ENCODE measurements at regions not wholly inside any gene's neighbourhood (a gene's known extent, or its start where the extent isn't known, plus 50 kb on each side); places are given as distances from the start of the nearest gene placed in this dataset.
"Not testable (repeated sequence)": the region's sequence is repeated elsewhere in the genome, so short reads cannot be mapped to it uniquely, and the experiment has no call there.

DNA sequence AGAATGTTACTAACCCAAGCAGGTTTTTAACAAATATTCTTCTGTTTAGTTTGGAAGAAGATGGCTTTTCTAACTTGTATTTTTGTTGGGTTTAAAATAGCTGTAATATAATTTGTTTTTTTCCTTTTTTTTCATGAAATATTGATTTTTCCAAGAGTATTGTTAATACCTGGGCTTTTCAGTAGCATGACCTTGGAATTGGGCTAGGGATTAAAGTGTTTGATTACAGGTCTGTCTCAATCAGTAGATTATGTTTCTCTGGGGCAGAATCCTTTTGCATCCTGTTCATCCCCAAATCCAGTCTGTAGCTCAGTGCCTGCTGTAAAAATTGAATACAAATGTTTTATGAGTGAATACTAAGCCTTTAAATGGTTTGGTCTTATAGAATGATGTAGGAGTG, 479.8 kb downstream of the RAPGEF2 start:
- H3K4me3 ChIP-seq (ENCODE audit: low read length) = no peak overlapping the region
- TF ChIP-seq ZNF274 (IDR thresholded peaks at IDR 0.05; ENCODE audit: low read depth, low read length) = no peak

DNA sequence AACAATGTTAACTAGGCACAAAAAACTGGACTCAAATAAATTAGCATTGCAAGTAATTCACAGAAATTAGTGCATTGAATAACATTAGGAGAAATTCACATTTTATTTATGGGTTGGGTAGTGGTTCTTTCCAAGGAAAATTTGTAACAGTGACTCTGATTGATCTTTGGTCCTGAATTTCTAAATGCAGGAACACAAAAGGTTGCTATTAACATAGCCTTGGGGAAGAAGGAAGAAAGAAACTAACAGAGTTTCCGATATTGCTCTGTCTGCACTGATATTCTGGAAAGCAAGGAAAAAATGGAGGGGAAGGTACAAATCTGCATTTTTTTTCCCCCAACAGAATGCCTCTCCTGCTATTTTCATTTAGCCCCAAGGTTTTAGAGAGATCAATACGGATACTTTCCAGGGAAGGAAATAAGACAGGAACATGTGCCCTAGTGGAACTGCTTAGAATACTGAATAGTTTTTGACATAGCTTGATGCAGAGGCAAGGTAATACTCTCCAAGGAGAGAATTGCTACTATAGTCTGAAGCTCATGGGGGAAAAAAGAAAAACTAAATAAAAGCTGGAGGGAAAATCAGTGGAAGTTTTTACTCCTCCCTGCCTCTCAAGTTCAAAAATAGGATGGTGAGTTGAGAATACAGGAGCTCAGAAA, 490.1 kb downstream of the RAPGEF2 start:
- no peak for TF ChIP-seq ZNF274 (IDR thresholded peaks at IDR 0.05; ENCODE audit: low read depth, low read length)
- H3K4me3 ChIP-seq (ENCODE audit: low read length) = no peak overlapping the region

GRCh38 chr4:159593681-159594080, 490.8 kb downstream of the RAPGEF2 start:
- H3K4me3 ChIP-seq (ENCODE audit: low read length) = no peak overlapping the region

GRCh38 chr4:159594576-159594975, 491.7 kb downstream of the RAPGEF2 start:
- no peak overlapping the region for H3K4me3 ChIP-seq (ENCODE audit: low read length)
- TF ChIP-seq ZNF274 (IDR thresholded peaks at IDR 0.05; ENCODE audit: low read depth, low read length) = no peak

More at GRCh38 chr4:159593681-159594080, 490.8 kb downstream of the RAPGEF2 start:
- no peak for TF ChIP-seq ZNF274 (IDR thresholded peaks at IDR 0.05; ENCODE audit: low read depth, low read length)

GRCh38 chr4:159595101-159595500, 492.2 kb downstream of the RAPGEF2 start:
- H3K4me3 ChIP-seq (ENCODE audit: low read length) = not testable (repeated sequence)

GRCh38 chr4:159598602-159599001, 495.7 kb downstream of the RAPGEF2 start:
- no peak overlapping the region for H3K4me3 ChIP-seq (ENCODE audit: low read length)
- TF ChIP-seq ZNF274 (IDR thresholded peaks at IDR 0.05; ENCODE audit: low read depth, low read length) = no peak

DNA sequence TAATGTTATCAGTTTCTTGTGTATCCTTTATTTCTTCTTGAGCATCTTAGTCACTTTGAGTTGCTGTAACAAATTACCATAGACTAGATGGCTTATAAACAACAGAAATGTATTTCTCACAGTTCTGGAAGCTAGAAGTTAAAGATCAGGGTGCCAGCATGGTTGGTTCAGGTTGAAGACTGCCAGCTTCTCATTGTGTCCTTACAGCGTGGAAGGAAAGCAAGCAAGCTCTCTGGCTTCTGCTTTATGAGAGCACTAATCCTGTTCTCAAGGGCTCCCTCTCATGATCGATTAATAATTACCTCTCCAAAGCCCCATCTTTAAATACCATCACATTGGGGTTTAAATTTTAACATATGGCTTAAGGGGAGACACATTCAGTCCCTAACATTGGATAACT, 497.2 kb downstream of the RAPGEF2 start:
- H3K4me3 ChIP-seq (ENCODE audit: low read length) = no peak overlapping the region
- no peak for TF ChIP-seq ZNF274 (IDR thresholded peaks at IDR 0.05; ENCODE audit: low read depth, low read length)

DNA sequence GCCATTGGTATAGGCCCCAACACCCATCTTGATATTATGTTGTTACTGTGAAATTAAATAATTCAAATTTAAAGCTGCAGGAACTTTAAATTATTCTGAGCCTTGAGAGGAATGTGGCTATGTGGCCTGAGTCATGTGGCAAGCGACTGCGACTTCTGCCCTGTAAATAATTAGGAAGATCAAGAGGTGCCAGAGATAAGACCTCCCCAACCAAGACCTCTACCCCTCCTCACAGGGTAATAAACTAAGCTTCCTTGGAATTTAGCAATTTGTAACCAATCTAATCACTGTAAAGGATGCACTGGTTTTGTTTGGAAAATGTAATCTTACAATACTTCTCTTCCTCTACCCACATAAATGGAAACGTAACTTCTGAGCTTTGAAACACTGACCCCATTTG, 501.9 kb downstream of the RAPGEF2 start:
- TF ChIP-seq ZNF274 (IDR thresholded peaks at IDR 0.05; ENCODE audit: low read depth, low read length) = no peak
- H3K4me3 ChIP-seq (ENCODE audit: low read length) = no peak overlapping the region

GRCh38 chr4:159606835-159607234, 504.0 kb downstream of the RAPGEF2 start:
- no peak for TF ChIP-seq ZNF274 (IDR thresholded peaks at IDR 0.05; ENCODE audit: low read depth, low read length)
- no peak overlapping the region for H3K4me3 ChIP-seq (ENCODE audit: low read length)

- H3K4me3 ChIP-seq (ENCODE audit: low read length) = no peak overlapping the region
- no peak for TF ChIP-seq ZNF274 (IDR thresholded peaks at IDR 0.05; ENCODE audit: low read depth, low read length)
Measured at GRCh38 chr4:159607809-159608208, 504.9 kb downstream of the RAPGEF2 start.

- H3K4me3 ChIP-seq (ENCODE audit: low read length) = no peak overlapping the region
- TF ChIP-seq ZNF274 (IDR thresholded peaks at IDR 0.05; ENCODE audit: low read depth, low read length) = no peak
Measured at GRCh38 chr4:159608436-159608835, 505.6 kb downstream of the RAPGEF2 start.

DNA sequence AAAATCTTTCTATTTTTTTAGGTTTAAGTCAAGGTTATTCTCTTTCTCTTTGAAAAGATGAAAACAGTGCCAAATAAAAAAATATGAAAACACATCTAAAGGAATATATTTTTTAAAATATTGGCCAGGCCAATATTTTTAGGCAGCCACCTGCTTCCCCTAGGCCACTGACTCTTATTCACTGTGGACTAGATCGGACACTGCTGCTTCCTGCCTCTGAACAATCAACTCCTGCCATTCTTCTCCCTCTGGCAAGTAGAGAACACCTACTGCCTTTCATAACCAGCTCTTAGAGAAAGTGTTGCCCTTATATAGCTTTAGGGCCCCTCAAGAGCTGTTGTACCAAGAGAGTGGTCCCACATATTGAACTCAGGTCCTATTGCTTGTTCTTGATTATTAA, 529.2 kb downstream of the RAPGEF2 start:
- no peak for TF ChIP-seq ZNF274 (IDR thresholded peaks at IDR 0.05; ENCODE audit: low read depth, low read length)

GRCh38 chr4:159639671-159640323, 536.9 kb downstream of the RAPGEF2 start:
- H3K4me3 ChIP-seq (ENCODE audit: low read length) = no peak overlapping the region
- TF ChIP-seq ZNF274 (IDR thresholded peaks at IDR 0.05; ENCODE audit: low read depth, low read length) = no peak

More for the DNA sequence above, 529.2 kb downstream of the RAPGEF2 start:
- H3K4me3 ChIP-seq (ENCODE audit: low read length) = no peak overlapping the region

- no peak overlapping the region for H3K4me3 ChIP-seq (ENCODE audit: low read length)
- no peak for TF ChIP-seq ZNF274 (IDR thresholded peaks at IDR 0.05; ENCODE audit: low read depth, low read length)
Measured at GRCh38 chr4:159649237-159649636, 546.4 kb downstream of the RAPGEF2 start.

GRCh38 chr4:159652871-159653270, 550.0 kb downstream of the RAPGEF2 start:
- H3K4me3 ChIP-seq (ENCODE audit: low read length) = no peak overlapping the region
- TF ChIP-seq ZNF274 (IDR thresholded peaks at IDR 0.05; ENCODE audit: low read depth, low read length) = no peak

DNA sequence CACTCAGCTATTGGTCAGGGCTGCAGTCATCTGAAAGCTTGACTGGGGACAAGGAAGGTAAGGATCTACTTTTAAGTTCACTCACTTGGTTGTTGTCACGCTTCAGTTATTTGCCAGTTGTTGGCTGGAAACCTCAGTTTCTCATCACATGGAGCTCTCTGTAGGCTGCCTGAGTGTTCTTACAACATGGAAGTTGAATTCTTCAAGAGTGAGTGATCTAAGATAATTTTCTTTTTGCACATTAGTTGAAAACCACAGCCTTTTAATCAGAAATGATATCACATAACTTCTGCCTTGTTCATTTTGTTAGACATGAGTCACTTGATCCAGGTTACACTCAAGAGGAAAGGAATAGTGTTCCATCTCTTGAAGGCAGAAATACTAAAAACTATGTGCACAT, 552.7 kb downstream of the RAPGEF2 start:
- no peak for TF ChIP-seq ZNF274 (IDR thresholded peaks at IDR 0.05; ENCODE audit: low read depth, low read length)
- no peak overlapping the region for H3K4me3 ChIP-seq (ENCODE audit: low read length)

All from GM08714 (cell line).